ENCODE measurements at regions not wholly inside any gene's neighbourhood (a gene's known extent, or its start where the extent isn't known, plus 50 kb on each side); places are given as distances from the start of the nearest gene placed in this dataset.
"Not testable (repeated sequence)": the region's sequence is repeated elsewhere in the genome, so short reads cannot be mapped to it uniquely, and the experiment has no call there.

DNA sequence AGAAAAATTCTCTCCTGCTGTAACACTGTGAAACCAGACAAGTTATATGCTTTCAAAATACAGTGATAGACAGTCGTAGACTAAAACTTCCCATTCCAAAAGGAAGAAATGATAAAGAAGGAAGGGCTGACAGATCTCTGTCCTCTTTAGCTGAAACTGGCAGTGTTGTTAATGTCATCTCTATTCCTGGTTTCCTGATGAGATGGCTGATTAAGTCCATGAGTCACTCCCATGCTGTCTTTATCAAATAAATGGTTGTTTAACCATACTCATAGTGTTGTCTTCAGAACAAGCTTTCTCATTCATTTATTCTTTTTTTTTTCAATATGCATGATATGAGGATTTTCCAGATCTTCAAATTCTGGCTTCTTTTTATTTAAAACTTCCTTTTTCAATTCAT lies 952.2 kb upstream of the WWC1 start:
- no peak for DNase-seq (ENCODE audit: low spot score)

DNA sequence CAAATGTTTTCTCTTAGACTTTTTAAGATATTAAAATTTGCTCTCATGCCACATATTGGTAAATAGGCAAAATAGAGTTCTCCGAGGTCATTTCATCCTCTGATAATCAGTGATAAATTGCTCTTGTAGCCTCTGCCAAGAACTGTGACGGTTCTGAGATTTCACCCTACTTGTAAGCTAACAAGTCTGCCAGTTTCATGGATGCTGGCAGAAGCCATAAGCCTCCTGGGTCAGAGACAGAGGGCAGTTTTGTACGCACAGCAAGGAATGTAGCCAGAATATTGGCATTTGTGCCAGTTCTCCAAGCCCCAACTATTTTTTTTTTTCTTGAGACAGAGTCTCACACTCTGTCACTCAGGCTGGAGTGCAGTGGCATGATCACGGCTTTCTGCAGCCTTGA lies 945.0 kb upstream of the WWC1 start:
- no peak for DNase-seq (ENCODE audit: low spot score)

DNA sequence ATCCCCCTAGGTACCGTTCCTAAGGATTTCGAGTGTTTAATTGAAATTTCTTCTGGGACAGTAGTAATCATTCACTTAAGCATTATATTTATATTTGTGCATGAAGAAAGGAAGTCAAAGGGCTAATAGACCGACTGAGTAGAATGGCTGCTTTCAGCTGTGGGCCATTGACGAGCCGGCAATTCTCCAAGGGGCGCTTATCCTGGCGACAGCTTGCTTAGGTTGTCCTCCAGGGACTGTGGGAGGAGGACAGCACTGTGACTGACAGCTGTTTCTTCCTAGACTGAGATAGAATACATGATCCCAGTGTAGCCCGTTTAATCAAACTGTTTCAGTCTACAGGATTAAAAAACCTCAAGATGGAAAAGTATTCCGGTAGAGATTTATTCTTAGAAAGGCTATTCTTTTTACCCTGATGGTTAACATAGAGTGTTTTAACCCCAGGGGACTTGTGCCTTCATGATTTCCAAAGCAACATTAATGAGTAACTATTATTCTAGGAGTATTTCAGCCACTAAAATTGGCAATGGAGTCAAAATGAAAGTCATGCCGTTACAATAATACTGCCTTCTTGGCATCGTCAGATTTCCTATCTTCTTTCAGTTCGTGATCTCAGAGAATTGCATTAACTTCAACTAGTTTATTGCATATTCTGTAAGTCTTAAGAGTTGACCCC lies 943.1 kb upstream of the WWC1 start:
- no peak for DNase-seq (ENCODE audit: low spot score)

DNA sequence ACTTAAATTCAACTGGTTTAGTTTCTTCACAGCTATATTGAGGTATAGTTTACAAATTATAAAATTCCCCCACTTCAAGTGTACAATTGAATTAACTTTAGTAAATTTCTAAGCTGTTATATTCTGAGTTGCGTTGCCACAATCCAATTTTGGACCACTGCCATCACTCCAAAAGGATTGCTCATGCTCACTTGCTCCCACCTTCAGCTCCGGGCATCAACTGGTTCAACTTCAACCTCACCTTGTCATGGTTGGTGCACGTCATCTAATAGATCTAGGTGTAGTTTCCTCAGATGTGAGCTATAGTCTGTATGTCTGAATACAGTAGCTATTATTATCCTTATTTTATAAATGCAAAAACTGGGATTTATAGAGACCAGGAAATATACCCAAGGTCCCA lies 942.5 kb upstream of the WWC1 start:
- no peak for DNase-seq (ENCODE audit: low spot score)

DNA sequence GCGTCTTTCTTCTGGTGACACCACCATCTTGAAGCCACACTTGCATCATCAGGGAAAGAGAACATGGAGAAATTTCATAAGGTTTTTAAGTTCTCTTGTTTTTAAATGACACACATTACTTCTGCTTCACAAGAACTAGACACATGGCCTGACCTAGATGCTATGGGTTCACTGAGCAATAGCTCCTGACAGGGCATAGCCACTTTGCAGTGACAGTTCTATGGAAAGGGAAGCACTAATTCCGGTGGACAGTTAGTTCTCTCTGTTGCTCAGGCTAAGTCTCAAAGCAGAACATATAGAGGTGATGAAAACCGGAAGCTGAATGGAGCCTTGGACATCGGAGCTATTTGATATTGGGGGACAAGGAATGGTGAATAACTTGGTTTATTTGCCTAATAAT lies 940.1 kb upstream of the WWC1 start:
- DNase-seq (ENCODE audit: low spot score): no peak

DNA sequence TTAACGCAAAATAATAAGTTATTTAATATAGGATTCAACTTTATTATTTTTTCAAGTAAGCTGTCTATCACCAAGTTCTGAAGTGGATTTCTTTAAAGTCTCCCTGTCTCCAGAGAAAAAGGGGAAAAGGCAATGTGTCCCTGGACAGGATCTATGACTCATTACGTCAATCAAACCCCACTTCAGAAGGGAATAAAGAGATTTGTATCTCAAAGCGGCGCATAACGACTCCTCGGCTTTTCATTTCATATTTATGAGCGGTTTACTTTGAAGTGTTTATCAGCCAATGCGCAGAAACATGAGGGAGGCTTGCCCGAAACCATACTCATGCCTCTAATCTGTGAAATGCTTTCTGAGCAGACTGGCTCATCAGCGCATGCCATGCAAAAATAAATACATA lies 938.6 kb upstream of the WWC1 start:
- DNase-seq (ENCODE audit: low spot score): no peak

DNA sequence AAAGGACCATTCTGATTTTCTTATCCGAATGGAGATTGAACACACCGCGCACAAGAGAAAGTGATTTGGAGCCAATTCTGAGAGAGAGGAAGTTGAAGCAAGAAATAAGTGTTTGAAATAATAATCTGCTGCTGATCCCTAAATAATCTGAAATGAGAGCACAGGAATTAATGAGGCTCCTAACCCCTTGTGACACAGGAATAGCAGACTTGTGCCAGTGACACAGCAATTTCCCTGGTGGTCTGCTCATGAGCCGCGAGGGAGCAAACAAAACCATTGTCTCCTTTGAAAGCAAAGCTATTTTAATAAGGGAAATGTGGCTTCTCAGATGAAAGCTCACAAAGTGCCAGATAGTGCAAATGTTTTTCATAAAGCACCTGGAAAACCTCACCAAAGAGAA lies 936.1 kb upstream of the WWC1 start:
- DNase-seq (ENCODE audit: low spot score): no peak

DNA sequence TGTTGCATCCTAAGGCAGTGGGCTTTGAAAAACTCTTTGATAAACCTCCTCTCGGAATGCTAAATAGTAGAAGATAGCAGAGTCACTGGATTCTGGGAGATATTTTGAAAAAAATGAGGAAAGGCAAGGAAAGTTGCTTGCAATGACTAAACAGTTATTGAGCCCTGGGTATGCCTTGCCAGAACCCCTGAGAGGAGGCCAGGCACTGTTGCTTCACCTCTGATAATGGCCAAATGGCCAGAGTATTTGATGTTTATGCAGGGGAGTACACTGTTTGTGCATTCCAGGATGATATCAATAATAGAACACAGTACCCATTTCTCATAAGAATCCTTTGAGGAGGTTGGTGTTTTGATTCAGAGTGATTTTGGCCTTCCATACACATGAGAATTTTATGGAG lies 935.1 kb upstream of the WWC1 start:
- DNase-seq (ENCODE audit: low spot score): no peak

DNA sequence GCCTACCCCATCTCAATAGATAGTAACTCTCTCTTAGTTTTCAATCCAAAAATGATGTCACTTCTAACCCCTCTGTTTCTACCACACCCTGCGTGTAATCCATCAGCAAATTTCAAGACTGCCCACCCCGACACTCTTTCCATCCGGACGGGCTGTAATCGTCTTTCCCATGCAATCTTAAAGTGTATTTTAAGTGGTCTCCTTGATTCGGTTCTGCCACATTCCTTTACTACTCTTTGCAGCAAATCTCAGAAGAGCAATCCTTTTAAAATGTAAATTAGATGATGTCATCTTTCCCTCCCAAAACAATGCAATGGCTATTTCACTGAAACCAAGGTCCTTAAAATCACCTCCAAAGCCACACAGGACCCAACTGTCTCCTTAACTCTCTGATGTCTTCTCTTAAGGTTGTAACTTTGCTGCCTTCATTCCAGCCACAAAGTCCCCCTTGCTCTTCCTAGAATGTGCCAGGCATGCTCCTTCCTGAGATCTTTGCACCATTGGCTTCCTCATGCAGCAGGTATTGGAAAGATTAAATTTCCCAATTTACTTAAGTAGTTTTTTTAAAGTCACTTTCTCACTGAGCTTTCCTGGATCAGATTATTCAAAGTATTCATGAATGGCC lies 932.5 kb upstream of the WWC1 start:
- no peak for DNase-seq (ENCODE audit: low spot score)

DNA sequence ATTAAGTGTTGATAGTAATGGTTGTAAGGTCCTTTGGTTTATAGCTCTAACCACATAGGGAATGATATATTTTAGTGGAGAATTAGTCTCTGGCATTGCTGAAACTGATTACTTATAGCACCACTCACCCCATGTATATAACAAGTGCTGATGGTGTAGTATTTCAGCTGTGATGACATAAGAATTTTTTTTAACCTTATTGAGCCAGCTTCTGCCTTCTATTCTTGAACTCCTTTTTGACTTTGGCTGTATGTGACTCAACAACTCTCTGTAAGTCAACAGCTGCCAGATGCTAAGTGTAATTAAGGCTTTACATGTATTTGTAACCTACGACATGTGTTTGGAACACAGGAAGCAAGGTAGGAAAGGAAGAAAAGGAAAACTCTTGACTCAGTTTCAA lies 929.6 kb upstream of the WWC1 start:
- no peak for DNase-seq (ENCODE audit: low spot score)

DNA sequence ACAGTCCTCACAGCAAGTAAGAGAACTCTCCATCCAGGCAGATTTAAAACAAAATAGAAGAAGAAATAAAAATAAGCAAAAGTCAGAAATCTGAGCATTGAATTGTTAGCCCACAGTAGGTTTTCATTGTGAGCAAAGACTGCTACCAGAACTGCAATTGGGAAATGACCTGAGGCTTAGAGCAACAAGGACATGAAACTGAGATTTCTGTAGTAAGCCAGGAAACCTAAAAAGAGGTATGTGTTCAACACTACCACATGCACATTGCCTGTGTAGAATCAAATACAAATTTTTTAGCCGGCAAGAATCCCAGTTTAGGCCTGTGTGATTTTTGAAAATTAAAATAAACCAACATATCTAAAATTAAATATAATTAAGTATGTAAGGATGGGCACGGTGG lies 928.4 kb upstream of the WWC1 start:
- no peak for DNase-seq (ENCODE audit: low spot score)

DNA sequence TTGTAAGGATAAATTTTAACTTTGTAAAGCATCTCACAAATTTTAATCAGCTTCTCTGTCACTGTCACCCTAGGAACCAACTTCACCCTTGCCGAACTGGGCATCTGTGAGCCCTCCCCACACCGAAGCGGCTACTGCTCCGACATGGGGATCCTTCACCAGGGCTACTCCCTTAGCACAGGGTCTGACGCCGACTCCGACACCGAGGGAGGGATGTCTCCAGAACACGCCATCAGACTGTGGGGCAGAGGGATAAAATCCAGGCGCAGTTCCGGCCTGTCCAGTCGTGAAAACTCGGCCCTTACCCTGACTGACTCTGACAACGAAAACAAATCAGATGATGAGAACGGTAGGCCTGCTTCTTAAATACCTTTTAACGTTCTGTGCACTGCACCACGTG lies 916.3 kb upstream of the WWC1 start:
- DNase-seq (ENCODE audit: low spot score): no peak

DNA sequence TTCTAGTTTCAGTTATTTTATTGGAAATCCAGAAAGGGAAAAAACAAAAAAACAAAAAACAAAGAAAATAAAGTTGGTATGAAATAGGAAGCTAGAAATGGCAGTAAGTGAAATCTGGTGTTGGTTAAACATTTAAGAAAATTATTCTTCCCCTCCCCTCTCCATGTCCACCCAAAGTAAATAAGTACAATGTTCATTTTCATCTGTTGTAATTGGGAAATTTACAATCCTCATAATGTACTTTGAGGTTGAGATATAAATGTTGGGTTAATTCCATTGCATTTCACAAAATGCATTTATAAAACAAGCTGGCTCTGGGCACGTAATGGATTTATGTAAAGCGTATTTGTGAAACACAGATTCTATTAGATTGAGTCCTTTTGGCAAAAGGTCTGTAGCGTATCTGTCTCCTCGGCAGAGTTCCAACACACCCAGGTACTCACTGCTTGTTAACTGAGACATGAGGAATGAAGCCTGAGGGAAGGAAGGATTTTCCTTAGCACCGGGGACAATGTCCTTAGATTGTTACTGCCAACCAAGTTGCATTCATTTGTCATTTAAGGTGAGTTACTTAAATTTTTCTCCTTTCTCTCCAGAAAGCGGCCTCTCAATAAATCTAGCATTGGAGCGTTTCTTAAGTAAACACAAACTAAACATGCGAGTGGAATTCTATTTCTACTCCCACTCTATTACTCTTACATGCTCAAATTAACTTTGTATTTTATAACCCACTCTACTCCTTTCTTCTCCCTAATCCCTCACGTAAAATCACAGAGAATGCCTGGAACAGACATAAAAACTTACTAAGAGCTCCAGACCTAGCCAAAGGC lies 912.3 kb upstream of the WWC1 start:
- no peak for DNase-seq (ENCODE audit: low spot score)

DNA sequence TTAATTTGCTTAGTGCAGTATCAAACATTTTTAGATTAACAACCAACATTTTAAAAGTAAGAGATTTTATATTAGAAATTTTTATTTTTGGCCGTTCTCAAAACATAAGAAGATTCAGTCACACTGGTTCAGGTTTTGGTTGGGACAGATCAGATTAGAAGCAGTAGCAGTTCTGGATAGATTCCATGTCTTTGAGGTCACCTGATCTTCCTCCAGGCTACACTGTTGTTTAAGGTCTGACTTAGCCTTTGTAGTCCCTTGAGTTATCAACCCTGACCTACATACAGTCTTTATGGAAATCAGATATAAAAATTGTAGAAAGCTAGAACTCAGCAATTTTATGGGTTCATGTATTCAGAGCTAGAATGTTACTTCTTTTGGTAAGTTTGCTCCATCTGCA lies 910.0 kb upstream of the WWC1 start:
- DNase-seq (ENCODE audit: low spot score): no peak

DNA sequence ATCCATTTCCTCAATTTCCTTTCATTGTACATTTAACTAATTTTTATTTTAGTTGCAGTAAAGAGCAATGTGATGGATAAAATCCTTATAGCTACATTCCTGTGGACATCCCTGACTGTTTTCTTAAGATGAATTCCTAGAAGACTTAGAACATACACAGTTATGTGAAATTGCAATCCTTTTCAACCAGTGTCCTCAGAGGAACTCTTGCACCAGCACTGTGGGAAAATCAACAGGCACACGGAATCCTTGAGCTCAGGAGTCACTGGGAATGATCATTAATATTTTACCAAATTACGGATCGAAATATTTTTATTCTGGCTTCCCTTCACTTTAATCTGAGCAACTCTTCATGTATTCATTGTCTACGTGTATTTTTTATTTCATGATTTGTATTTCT lies 901.9 kb upstream of the WWC1 start:
- no peak for DNase-seq (ENCODE audit: low spot score)

DNA sequence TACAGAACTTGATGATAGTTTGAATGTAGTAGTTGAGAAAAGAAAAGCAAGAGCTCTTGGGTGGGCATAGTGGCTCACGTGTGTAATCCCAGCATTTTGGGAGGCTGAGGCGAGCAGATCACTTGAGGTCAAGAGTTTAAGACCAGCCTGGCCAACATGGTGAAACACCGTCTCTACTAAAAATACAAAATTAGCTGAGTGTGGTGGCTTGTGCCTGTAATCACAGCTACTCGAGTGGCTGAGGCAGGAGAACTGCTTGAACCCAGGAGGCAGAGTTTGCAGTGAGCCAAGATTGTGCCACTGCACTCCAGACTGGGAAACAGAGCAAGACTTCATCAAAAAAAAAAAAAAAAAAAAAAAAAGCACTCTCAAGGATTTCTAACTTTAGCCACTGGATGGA lies 900.2 kb upstream of the WWC1 start:
- not testable (repeated sequence) for DNase-seq (ENCODE audit: low spot score)

DNA sequence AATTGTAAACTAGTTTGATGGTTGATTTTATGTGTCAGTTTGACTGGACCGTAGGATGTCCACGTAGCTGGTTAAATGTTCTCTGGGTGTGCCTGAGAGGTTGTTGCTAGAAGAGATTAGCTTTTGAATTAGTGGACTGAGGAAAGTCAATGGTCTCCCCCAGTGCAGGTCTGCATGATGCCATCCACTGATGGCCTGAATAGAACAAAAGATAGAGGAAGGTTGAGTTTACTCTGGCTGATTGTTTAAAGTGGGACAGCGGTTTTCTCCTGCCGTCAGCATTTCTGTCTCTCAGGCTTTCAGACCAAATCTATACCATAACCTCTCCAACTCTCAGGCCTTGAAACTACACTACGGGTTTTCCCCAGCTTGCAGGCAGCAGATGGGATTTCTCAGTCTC lies 899.2 kb upstream of the WWC1 start:
- no peak for DNase-seq (ENCODE audit: low spot score)

DNA sequence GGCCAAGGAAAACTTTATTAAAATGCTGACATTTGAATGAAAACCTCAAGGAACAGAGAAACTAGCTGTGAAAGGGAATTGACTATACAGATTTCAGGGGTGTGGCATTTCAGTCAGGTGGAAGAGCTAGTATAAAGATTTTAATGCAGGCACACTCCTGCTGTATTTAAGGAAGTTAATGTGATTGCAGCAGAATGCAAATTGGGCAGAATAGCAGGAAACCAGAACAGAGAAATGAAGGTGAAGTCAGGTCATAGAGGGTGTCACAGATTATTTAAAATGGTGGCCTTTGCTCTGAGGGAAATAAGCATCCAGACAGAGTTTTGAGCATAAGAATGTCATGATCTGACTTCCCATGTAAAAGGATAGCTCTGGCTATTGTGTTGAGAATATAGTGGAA lies 898.1 kb upstream of the WWC1 start:
- no peak for DNase-seq (ENCODE audit: low spot score)

DNA sequence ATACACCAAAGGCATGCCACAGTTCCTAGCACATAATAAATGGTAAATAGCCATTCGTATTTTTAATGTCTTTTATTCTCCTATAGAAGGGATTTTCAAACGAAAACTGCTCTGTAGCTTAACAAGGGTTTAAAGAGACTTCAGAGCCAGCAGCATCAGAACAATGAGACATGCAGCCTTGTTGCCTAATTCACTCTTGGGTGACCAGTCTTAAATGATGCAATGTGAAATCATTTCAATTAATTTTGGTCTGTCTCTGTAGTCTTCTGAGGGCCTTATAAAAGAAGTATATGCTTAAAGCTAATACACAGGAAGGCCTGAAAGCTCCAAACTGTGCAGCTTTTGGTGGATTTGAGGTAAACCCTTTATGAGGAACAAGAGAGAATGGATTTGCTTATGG lies 888.8 kb upstream of the WWC1 start:
- no peak for DNase-seq (ENCODE audit: low spot score)

DNA sequence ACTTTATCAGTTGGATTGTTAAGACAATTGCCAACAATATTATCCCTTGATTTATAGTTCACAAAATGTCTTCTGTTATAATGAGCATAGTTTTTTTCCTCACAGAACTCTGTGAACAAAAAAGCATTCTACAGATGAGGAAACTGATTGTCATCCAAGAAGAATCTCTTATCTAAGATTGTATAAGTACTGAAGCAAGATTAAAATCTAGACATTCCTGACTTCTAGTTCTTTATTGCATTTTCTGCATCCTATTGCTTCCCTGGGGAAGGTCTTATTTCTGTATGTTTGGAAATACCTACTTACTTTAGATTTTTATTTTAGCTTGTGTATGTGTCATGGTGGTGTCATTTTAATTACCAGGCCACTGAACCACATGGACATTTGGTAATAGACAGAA lies 884.9 kb upstream of the WWC1 start:
- DNase-seq (ENCODE audit: low spot score): no peak

DNA sequence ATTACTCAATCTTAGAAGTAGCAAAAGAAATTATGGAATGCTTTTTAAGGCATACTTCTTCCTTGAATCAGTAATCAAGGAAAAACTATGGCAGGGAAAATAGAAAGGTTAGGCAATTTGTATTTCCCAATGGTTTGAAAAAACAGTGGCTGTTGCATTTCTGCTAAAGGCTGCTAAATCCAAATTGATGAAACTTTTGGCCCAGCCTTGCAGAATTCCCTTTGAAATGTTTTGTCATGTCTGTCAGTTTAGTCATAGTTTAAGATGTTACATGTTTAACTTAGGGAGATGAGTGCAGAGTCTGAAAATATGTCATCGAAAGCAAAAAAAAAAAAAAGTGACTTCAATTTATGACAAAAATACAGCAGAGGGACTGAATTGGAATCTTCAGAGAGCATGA lies 878.9 kb upstream of the WWC1 start:
- no peak for DNase-seq (ENCODE audit: low spot score)

DNA sequence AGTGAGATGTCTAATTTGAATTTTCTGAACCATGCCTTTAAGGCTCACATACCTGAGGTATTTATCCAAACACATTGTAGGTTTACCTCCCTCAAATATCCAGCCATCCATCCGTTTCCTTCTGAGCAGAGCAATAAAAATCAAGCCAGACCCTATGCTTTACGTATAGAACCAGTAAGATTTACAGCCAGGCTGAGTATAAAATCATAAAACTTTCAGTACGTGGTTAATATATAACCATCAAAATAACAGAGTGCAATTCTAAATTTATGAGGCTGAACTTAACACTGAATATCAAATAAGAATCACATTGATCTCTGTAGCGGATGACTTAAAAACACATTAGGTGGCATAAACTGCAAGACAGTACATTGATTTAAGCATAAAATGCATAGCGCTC lies 877.9 kb upstream of the WWC1 start:
- no peak for DNase-seq (ENCODE audit: low spot score)

DNA sequence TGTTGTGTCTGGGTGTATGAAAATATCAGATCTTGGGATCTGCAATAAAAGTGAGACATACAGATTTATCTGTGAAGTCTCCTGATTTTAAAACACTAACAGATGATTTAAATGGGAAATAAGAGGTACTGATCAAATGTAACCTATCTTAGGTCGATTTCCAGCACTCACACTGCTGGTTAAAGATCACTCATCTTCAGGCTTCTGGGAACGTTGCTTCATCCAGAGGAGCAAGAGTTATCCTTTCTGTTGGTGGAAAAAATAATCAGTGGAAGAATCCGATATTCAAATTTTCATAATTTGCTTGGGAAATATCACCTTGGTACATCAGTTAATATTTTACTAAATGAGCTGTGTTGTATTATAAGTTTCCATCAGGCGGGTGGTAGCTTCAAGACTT lies 876.8 kb upstream of the WWC1 start:
- DNase-seq (ENCODE audit: low spot score): no peak
